ENCODE measurements at regions not wholly inside any gene's neighbourhood (a gene's known extent, or its start where the extent isn't known, plus 50 kb on each side); places are given as distances from the start of the nearest gene placed in this dataset.

GRCh38 chr12:98057701-98058100 is 457.7 kb upstream of the TMPO start:
- no peak overlapping the region for H3K4me3 ChIP-seq (ENCODE audit: low read depth, low read length)
- no peak for DNase-seq (ENCODE audit: low read depth)
- TF ChIP-seq CTCF (conservative IDR thresholded peaks at IDR 0.05; ENCODE audit: low read depth, low read length), result no peak

GRCh38 chr12:98058213-98058612 is 457.2 kb upstream of the TMPO start:
- no peak for DNase-seq (ENCODE audit: low read depth)
- H3K4me3 ChIP-seq (ENCODE audit: low read depth, low read length), result no peak overlapping the region
- TF ChIP-seq CTCF (conservative IDR thresholded peaks at IDR 0.05; ENCODE audit: low read depth, low read length), result no peak

- no peak for TF ChIP-seq CTCF (conservative IDR thresholded peaks at IDR 0.05; ENCODE audit: low read depth, low read length)
- DNase-seq (ENCODE audit: low read depth), result no peak
Measured at GRCh38 chr12:98058838-98059237, 456.6 kb upstream of the TMPO start.

GRCh38 chr12:98059659-98060343 is 455.6 kb upstream of the TMPO start:
- TF ChIP-seq CTCF (conservative IDR thresholded peaks at IDR 0.05; ENCODE audit: low read depth, low read length), result no peak
- H3K4me3 ChIP-seq (ENCODE audit: low read depth, low read length), result no peak overlapping the region
- no peak for DNase-seq (ENCODE audit: low read depth)

More at GRCh38 chr12:98058838-98059237, 456.6 kb upstream of the TMPO start:
- H3K4me3 ChIP-seq (ENCODE audit: low read depth, low read length), result no peak overlapping the region

GRCh38 chr12:98060411-98060810 is 455.0 kb upstream of the TMPO start:
- TF ChIP-seq CTCF (conservative IDR thresholded peaks at IDR 0.05; ENCODE audit: low read depth, low read length), result no peak
- DNase-seq (ENCODE audit: low read depth), result no peak
- H3K4me3 ChIP-seq (ENCODE audit: low read depth, low read length), result no peak overlapping the region

- no peak overlapping the region for H3K4me3 ChIP-seq (ENCODE audit: low read depth, low read length)
- no peak for TF ChIP-seq CTCF (conservative IDR thresholded peaks at IDR 0.05; ENCODE audit: low read depth, low read length)
- DNase-seq (ENCODE audit: low read depth), result no peak
Measured at GRCh38 chr12:98062464-98063245, 452.7 kb upstream of the TMPO start.

All from epithelial cell of proximal tubule (primary cell).